Lung (tissue), 11 donors: ENCODE measurements at regions not wholly inside any gene's neighbourhood (a gene's known extent, or its start where the extent isn't known, plus 50 kb on each side); places are given as distances from the start of the nearest gene placed in this dataset.

ENCODE experiments used
- ATAC-seq: fragments of 200-7000 bp; cut with Tn5 transposase; one replicate; pipeline ENCODE4 v1.9.1; 2020; ENCODE audit warnings: moderate number of reproducible peaks; ENCODE audit not compliant: insufficient read depth, low FRiP score
- DNase-seq, 3 donors: peaks; one replicate each; pipeline ENCODE4 v3.0.0-alpha.2; 2013 to 2017
- H3K27ac ChIP-seq, 2 donors: one replicate each; pipeline ENCODE4 v1.5.1; 2013; ENCODE audit warnings: mild to moderate bottlenecking in 2 of 2, moderate library complexity in 2 of 2, control low read depth in 1 of 2, inconsistent platforms in 1 of 2, low read depth in 1 of 2, low read length in 1 of 2
- H3K27me3 ChIP-seq, 3 donors: one replicate each; pipeline ENCODE4 v1.5.1; 2013; ENCODE audit warnings: low read length in 2 of 3; ENCODE audit not compliant: control insufficient read depth in 3 of 3, insufficient read depth in 3 of 3
- H3K36me3 ChIP-seq, 4 donors: one replicate each; pipeline ENCODE4 v1.5.1; 2013; ENCODE audit warnings: low read length in 4 of 4, mild to moderate bottlenecking in 1 of 4, moderate library complexity in 1 of 4; ENCODE audit not compliant: control insufficient read depth in 4 of 4, insufficient read depth in 4 of 4
- H3K4me1 ChIP-seq, 5 donors: one replicate each; pipeline ENCODE4 v1.5.1; 2013; ENCODE audit warnings: low read length in 5 of 5, mild to moderate bottlenecking in 2 of 5, moderate library complexity in 1 of 5; ENCODE audit not compliant: control insufficient read depth in 5 of 5, insufficient read depth in 5 of 5
- H3K4me3 ChIP-seq: one replicate; pipeline ENCODE4 v1.5.1; 2013; ENCODE audit warnings: mild to moderate bottlenecking, control low read depth, moderate library complexity
- H3K9ac ChIP-seq, 2 donors: one replicate each; pipeline ENCODE4 v1.5.1; 2013; ENCODE audit warnings: low read length in 2 of 2, control low read depth in 1 of 2; ENCODE audit not compliant: insufficient read depth in 1 of 2
- H3K9me3 ChIP-seq, 4 donors: one replicate each; pipeline ENCODE4 v1.5.1; 2013; ENCODE audit warnings: low read length in 3 of 4, mild to moderate bottlenecking in 1 of 4, moderate library complexity in 1 of 4; ENCODE audit not compliant: control insufficient read depth in 4 of 4, insufficient read depth in 3 of 4
- CTCF ChIP-seq: IDR thresholded peaks from 2 replicates; pipeline ENCODE4 v1.5.1; 2012; ENCODE audit warnings: mild to moderate bottlenecking; ENCODE audit errors: control extremely low read depth, extremely low read depth
- WGBS, 2 donors: extraction: QIAGEN DNeasy Blood & Tissue Kit; methylation state at CpG; one replicate each; pipeline ENCODE4 v1.1.7; 2013; 5-methylcytosine and 5-hydroxymethylcytosine counted together
- donor health status: control.
- donor health status: control.
- donor health status: Bipolar disorder and iron deficiency.
- donor health status: healthy.
- donor health status: DM: yes; HTN: yes; CAD: no.

GRCh38 chr18:61274416-61274960 is 58.7 kb upstream of the CDH20 start:
- DNase-seq (no peak), ATAC-seq (no peak)
- Histone ChIP-seq H3K27ac (no peak overlapping the region), H3K27me3 (no peaks in the 10 kb centered on the region), H3K36me3 (no peaks in the 10 kb centered on the region), H3K9me3 (peaks cover 0 to 2% (median 0%) of the 10 kb centered on the region in 4 donors), H3K4me1 (no peaks in the 10 kb centered on the region), H3K4me3 (no peak overlapping the region), H3K9ac (no peak overlapping the region)
- no peak for TF ChIP-seq CTCF

DNA sequence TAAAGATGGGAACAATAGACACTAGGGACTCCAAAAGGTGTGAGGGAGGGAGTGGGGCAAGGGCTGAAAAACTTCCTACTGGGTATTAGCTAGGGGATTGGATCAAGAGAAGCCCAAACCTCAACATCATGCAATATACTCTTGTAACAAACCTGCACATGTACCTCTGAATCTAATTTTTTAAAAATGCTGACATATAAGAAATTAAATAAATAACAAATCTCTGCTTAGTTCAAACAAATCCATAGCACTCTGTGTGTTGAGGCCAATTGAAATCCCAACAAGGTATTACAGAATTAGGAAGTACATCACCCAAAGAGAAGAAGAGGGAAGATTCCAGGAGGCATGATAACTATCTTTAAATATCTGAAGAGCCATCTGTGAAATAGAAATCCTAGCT is 55.4 kb upstream of the CDH20 start:
- Histone ChIP-seq H3K36me3 (no peaks in the 10 kb centered on the region), H3K27me3 (no peaks in the 10 kb centered on the region), H3K27ac (no peak overlapping the region), H3K4me3 (no peak overlapping the region), H3K9me3 (peaks cover 0 to 5% (median 2%) of the 10 kb centered on the region in 4 donors), H3K9ac (no peak overlapping the region), H3K4me1 (no peaks in the 10 kb centered on the region)
- no peak for DNase-seq
- no peak for TF ChIP-seq CTCF
- ATAC-seq = no peak

DNA sequence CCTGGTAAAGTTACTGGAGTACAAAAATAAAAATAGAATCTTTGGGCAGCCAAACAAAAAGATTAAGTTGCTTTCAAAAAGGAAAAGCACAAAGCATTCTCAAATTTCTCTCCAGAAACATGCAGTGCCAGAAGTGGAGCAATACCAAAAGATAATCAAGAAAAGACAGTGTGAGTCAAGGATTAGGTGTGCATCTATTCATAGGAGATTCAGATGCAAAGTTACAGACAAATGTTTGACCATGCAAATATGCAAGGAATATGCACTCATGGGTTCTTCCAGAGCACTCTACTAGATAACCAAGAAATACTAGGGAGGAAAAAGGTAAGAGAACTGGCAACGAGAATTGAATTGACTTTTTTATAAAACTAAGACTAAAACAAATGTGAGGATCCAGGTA is 51.8 kb upstream of the CDH20 start:
- Histone ChIP-seq H3K9ac (no peak overlapping the region), H3K27ac (no peak overlapping the region), H3K36me3 (no peaks in the 10 kb centered on the region), H3K4me3 (no peak overlapping the region), H3K4me1 (no peaks in the 10 kb centered on the region), H3K27me3 (no peaks in the 10 kb centered on the region), H3K9me3 (peaks cover 0 to 5% (median 2%) of the 10 kb centered on the region in 4 donors)
- ATAC-seq (no peak), DNase-seq (no peak)
- TF ChIP-seq CTCF = no peak
- 82 to 92% methylated on average over 1 of the region's 1 CpG for WGBS, 2 donors

DNA sequence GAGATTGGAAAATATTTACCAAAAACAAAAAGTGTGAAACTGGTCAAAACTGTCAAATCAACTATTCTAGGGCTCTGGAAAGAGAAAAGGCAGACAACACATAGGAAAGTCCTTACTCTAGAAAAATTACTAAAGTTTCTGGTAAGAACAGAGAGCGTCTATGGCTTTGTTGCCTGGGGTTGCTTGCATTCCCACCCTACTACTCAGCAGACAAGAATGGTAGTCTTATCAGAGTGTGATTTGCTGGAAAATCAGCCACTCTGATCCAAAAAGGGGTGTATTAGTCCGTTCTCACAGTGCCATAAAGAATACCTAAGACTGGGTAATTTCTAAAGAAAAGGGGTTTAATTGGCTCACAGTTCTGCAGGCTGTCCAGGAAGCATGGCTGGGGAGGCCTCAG is 50.3 kb upstream of the CDH20 start:
- Histone ChIP-seq H3K9ac (no peak overlapping the region), H3K4me1 (no peaks in the 10 kb centered on the region), H3K36me3 (no peaks in the 10 kb centered on the region), H3K9me3 (peaks cover 0 to 5% (median 2%) of the 10 kb centered on the region in 4 donors), H3K27ac (no peak overlapping the region), H3K4me3 (no peak overlapping the region), H3K27me3 (no peaks in the 10 kb centered on the region)
- DNase-seq (no peak), ATAC-seq (no peak)
- no peak for TF ChIP-seq CTCF
- 86 to 89% methylated on average over 2 of the region's 2 CpGs for WGBS, 2 donors
